Spleen (tissue), 11 donors: ENCODE measurements at regions not wholly inside any gene's neighbourhood (a gene's known extent, or its start where the extent isn't known, plus 50 kb on each side); places are given as distances from the start of the nearest gene placed in this dataset.

Source experiments
- DNase-seq: peaks from one replicate; pipeline ENCODE4 v3.0.0-alpha.2; 2020
- H3K27ac ChIP-seq, 8 donors: fragments of 200-600 bp; sonication (generic) in 7 of 8; 1 replicate in 4 of 8; 2 replicates in 4 of 8; pipeline versions ENCODE4 v1.5.0 to v1.8.0; 2016 to 2021; ENCODE audit warnings: inconsistent platforms in 4 of 8, mild to moderate bottlenecking in 4 of 8, moderate library complexity in 1 of 8
- H3K27me3 ChIP-seq, 7 donors: fragments of 200-600 bp; sonication (generic) in 6 of 7; replicated peaks in 1 of 7; 1 replicate in 4 of 7; 2 replicates in 3 of 7; pipeline versions ENCODE4 v1.5.0 to v1.8.0; 2016 to 2021; ENCODE audit warnings: inconsistent platforms in 3 of 7, mild to moderate bottlenecking in 1 of 7
- H3K36me3 ChIP-seq, 6 donors: fragments of 200-600 bp; sonication (generic) in 5 of 6; 1 replicate in 4 of 6; 2 replicates in 2 of 6; pipeline versions ENCODE4 v1.5.0 to v1.8.0; 2016 to 2021; ENCODE audit warnings: inconsistent platforms in 2 of 6
- H3K4me1 ChIP-seq, 6 donors: fragments of 200-600 bp; sonication (generic) in 5 of 6; 1 replicate in 3 of 6; 2 replicates in 3 of 6; pipeline versions ENCODE4 v1.5.0 to v1.8.0; 2016 to 2021; ENCODE audit warnings: inconsistent platforms in 3 of 6
- H3K4me3 ChIP-seq, 8 donors: fragments of 200-600 bp; sonication (generic) in 7 of 8; 1 replicate in 4 of 8; 2 replicates in 4 of 8; pipeline versions ENCODE4 v1.5.0 to v1.8.0; 2016 to 2021; ENCODE audit warnings: inconsistent platforms in 4 of 8, mild to moderate bottlenecking in 4 of 8, moderate library complexity in 2 of 8
- H3K9me3 ChIP-seq, 8 donors: fragments of 200-600 bp; sonication (generic) in 7 of 8; 1 replicate in 4 of 8; 2 replicates in 4 of 8; pipeline versions ENCODE4 v1.5.0 to v1.8.0; 2016 to 2021; ENCODE audit warnings: inconsistent platforms in 4 of 8
- POLR2A ChIP-seq, 3 donors: fragments of 450-650 bp; IDR thresholded peaks; one replicate each; pipeline ENCODE4 v1.5.1; 2017; ENCODE audit warnings: antibody characterized with exemption in 3 of 3, mild to moderate bottlenecking in 1 of 3
- POLR2AphosphoS5 ChIP-seq, 3 donors: sonication (generic); formaldehyde crosslinking; IDR thresholded peaks; one replicate each; pipeline ENCODE4 v1.5.1; 2017; ENCODE audit warnings: antibody characterized with exemption in 3 of 3
- WGBS, 5 donors: extraction: QIAGEN DNeasy Blood & Tissue Kit in 3 of 5; methylation state at CpG; one replicate each; pipeline versions ENCODE4 v1.1.5 to v1.1.7; 2013 to 2018; 5-methylcytosine and 5-hydroxymethylcytosine counted together
- intact Hi-C: fragments of 100-400 bp; cut with DNase I; formaldehyde crosslinking; loops from one replicate; pipeline ENCODE4 v1.15.0; 2023; ENCODE audit warnings: low total_unique reads
- TF ChIP-seq, protein P1 (sequence below), 11 experiments: fragments of 200-600 bp in 7 of 11; fragments of 450-650 bp in 4 of 11; sonication (generic) in 4 of 11; IDR thresholded peaks in 8 of 11; conservative IDR thresholded peaks in 3 of 11; 1 replicate in 7 of 11; 2 replicates in 4 of 11; pipeline versions ENCODE4 v1.4.0 to v1.8.0; 2016 to 2021; ENCODE audit warnings: antibody characterized with exemption in 11 of 11, inconsistent platforms in 4 of 11, mild to moderate bottlenecking in 1 of 11
- donor health status: healthy with polysubstance abuse.
- donor health status: DM: no; HTN: no; CAD: no; lungs with moderate emphysema.
- donor health status: DM: no; HTN: no; CAD: no.
- donor health status: Bipolar disorder and iron deficiency.
- donor health status: healthy.
- donor health status: DM: no; HTN: no; CAD: no.
- donor health status: DM: yes; HTN: yes; CAD: no.

DNA sequence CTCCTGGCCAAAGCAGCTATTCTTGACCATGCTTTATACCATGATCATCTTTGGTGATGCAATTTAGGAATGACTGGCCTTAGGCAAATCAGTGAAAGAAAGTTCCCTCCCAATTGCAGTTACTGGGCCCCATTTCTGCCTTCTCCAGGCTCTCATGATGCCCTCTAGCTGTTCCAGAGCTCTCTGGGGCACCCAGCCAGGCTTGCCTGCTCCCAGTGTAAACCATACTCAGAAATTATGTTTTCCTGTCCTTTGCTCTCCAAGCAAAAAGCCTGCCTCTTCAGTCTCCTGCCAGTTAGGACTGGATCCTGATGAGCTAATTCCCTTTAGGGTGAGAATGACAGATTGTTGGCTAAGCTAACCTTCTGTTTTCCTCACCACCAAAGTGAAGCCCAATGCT is 85.3 kb upstream of the RBPJ start:
- Histone ChIP-seq H3K4me3 (no peak overlapping the region), H3K4me1 (peaks cover 0 to 11% (median 0%) of the 10 kb centered on the region in 6 donors), H3K36me3 (no peaks in the 10 kb centered on the region), H3K9me3 (peaks cover 0 to 4% (median 0%) of the 10 kb centered on the region in 8 donors), H3K27me3 (no peaks in the 10 kb centered on the region), H3K27ac (no peak overlapping the region)
- DNase-seq = no peak
- TF ChIP-seq, protein P1, sequence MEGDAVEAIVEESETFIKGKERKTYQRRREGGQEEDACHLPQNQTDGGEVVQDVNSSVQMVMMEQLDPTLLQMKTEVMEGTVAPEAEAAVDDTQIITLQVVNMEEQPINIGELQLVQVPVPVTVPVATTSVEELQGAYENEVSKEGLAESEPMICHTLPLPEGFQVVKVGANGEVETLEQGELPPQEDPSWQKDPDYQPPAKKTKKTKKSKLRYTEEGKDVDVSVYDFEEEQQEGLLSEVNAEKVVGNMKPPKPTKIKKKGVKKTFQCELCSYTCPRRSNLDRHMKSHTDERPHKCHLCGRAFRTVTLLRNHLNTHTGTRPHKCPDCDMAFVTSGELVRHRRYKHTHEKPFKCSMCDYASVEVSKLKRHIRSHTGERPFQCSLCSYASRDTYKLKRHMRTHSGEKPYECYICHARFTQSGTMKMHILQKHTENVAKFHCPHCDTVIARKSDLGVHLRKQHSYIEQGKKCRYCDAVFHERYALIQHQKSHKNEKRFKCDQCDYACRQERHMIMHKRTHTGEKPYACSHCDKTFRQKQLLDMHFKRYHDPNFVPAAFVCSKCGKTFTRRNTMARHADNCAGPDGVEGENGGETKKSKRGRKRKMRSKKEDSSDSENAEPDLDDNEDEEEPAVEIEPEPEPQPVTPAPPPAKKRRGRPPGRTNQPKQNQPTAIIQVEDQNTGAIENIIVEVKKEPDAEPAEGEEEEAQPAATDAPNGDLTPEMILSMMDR (IDR thresholded peaks at IDR 0.05 in 8 of 11, conservative IDR thresholded peaks at IDR 0.05 in 3 of 11) = no peak
- TF ChIP-seq POLR2A (IDR thresholded peaks at IDR 0.05) (no peak), POLR2AphosphoS5 (IDR thresholded peaks at IDR 0.05) (no peak)
- intact Hi-C loops = no loop called here

DNA sequence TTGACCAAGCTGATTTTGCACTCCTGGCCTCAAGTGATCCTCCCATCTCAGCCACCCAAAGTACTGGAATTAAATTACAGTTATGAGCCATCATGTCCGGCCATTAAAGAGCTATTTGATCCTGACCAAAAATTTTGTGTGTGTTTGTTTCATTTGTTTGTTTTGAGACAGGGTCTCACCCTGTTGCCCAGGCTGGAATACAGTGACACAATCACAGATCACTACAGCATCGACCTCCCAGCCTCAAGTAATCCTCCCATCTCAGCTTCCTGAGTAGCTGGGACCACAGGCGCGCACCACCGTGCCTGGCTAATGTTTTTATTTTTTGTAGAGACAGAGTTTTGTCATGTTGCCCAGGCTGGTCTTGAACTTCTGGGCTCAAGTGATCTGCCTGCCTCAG is 82.9 kb upstream of the RBPJ start:
- no peaks in the 10 kb centered on the region for H3K27me3 ChIP-seq
- no peak for DNase-seq
- intact Hi-C loops = no loop called here
- H3K36me3 ChIP-seq = no peaks in the 10 kb centered on the region
- WGBS, 5 donors = 86 to 96% (median 91%) methylated on average over 5 of the region's 5 CpGs
- H3K4me1 ChIP-seq = peaks cover 0 to 11% (median 0%) of the 10 kb centered on the region in 6 donors
- peaks cover 0 to 4% (median 0%) of the 10 kb centered on the region in 8 donors for H3K9me3 ChIP-seq
- H3K27ac ChIP-seq = no peak overlapping the region
- TF ChIP-seq, protein P1 (IDR thresholded peaks at IDR 0.05 in 8 of 11, conservative IDR thresholded peaks at IDR 0.05 in 3 of 11) = no peak
- no peak for TF ChIP-seq POLR2A (IDR thresholded peaks at IDR 0.05)
- no peak for TF ChIP-seq POLR2AphosphoS5 (IDR thresholded peaks at IDR 0.05)
- no peak overlapping the region for H3K4me3 ChIP-seq

DNA sequence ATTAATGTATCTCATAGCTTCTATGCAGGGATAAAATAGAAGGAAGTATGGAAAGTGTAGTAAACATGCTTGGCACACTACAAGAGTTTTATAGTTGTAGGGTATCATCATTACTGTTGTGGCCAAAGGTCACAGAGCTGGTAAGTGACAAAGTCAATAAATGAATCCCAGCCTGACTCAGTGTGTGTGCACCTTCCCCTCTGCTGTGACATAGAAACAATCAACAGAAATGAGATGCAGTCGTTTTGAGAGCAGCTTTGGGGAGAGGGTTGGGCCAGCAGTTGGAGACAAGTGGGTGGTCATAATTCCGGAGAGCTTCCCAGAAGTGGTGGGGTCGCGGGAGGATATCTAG is 82.4 kb upstream of the RBPJ start:
- intact Hi-C loops = no loop called here
- peaks cover 0 to 4% (median 0%) of the 10 kb centered on the region in 8 donors for H3K9me3 ChIP-seq
- peak overlapping the region in 3 of 8 donors; percentile 4 to 50 (median 41) for H3K27ac ChIP-seq
- H3K27me3 ChIP-seq = no peaks in the 10 kb centered on the region
- no peak for TF ChIP-seq POLR2AphosphoS5 (IDR thresholded peaks at IDR 0.05)
- TF ChIP-seq POLR2A (IDR thresholded peaks at IDR 0.05) = no peak
- TF ChIP-seq, protein P1 (IDR thresholded peaks at IDR 0.05 in 8 of 11, conservative IDR thresholded peaks at IDR 0.05 in 3 of 11) = no peak
- peaks cover 0 to 11% (median 0%) of the 10 kb centered on the region in 6 donors for H3K4me1 ChIP-seq
- no peaks in the 10 kb centered on the region for H3K36me3 ChIP-seq
- no peak overlapping the region for H3K4me3 ChIP-seq
- no peak for DNase-seq
- 51 to 72% (median 59%) methylated on average over 4 of the region's 4 CpGs for WGBS, 5 donors

DNA sequence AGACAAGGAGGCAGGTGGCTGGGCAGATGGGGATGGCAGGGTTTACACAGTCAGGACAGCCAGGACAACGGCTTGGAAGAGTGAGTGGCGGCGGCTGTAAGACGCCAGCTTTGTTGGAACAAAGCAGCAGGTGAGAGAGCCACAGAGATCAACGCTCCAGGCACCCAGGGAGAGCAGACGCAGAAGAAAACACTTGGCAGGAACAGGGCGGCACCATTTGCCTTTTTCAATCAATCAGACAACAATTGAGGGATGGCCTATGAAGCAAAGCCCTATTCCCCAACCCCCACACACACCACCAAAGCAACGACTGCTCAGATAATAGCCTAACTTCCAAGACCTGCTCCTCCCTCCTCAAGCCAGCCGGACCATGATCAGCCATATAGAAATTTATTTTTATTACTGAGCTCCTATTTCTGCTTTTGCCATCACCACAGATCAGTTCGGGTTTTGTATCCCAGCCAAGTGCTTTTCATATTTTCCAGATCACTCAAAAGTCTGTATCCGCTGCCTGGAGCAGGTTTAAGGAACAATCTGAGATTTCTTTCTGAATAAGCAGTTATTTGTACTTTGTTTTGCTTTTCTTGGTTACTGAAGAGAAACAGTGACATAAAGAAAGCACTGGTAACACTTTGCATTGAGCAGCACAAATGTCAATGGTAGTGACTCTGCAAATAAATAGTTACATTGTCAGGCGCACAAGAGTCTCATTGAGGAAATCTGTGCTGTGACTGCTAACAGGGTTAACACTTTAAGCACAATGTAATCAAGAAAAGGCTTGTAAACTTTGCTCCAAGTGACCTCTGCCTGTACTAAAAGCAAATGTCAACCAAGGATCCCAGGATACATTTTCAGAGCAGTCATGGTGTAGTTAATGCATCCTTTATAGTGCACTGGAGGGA is 81.8 kb upstream of the RBPJ start:
- Histone ChIP-seq H3K4me3 (no peak overlapping the region), H3K27ac (peak overlapping the region in 5 of 8 donors; percentile 27 to 64 (median 50))
- 60 to 76% (median 69%) methylated on average over 12 of the region's 12 CpGs for WGBS, 5 donors

More for the DNA sequence above, 81.8 kb upstream of the RBPJ start:
- Histone ChIP-seq H3K27me3 (no peaks in the 10 kb centered on the region), H3K36me3 (no peaks in the 10 kb centered on the region), H3K4me1 (peaks cover 0 to 11% (median 0%) of the 10 kb centered on the region in 6 donors), H3K9me3 (peaks cover 0 to 4% (median 0%) of the 10 kb centered on the region in 8 donors)
- DNase-seq = no peak
- TF ChIP-seq POLR2AphosphoS5 (IDR thresholded peaks at IDR 0.05) (no peak), POLR2A (IDR thresholded peaks at IDR 0.05) (no peak)
- TF ChIP-seq, protein P1 (IDR thresholded peaks at IDR 0.05 in 8 of 11, conservative IDR thresholded peaks at IDR 0.05 in 3 of 11) = no peak
- intact Hi-C loops = no loop called here
